ENCODE measurements at regions not wholly inside any gene's neighbourhood (a gene's known extent, or its start where the extent isn't known, plus 50 kb on each side); places are given as distances from the start of the nearest gene placed in this dataset.

GRCh38 chr4:107155366-107155765, 119.3 kb upstream of the DKK2 start (continued):
- TF ChIP-seq ZBTB40 (IDR thresholded peaks at IDR 0.05; ENCODE audit: borderline replicate concordance) (no peak), NR2C1 (IDR thresholded peaks at IDR 0.05) (no peak), CBFB (IDR thresholded peaks at IDR 0.05; ENCODE audit: low read depth) (no peak), RB1 (IDR thresholded peaks at IDR 0.05; ENCODE audit: borderline replicate concordance) (no peak), PML (IDR thresholded peaks at IDR 0.05; ENCODE audit: low read length) (no peak), WRNIP1 (IDR thresholded peaks at IDR 0.05; ENCODE audit: borderline replicate concordance, low read depth, low read length) (no peak), SIX5 (IDR thresholded peaks at IDR 0.05; ENCODE audit: low read depth, low read length, severe bottlenecking) (no peak), ZNF274 (IDR thresholded peaks at IDR 0.05; ENCODE audit: insufficient read depth, insufficient read length) (no peak), ZBTB33 (IDR thresholded peaks at IDR 0.05) (no peak)
